ENCODE measurements at regions not wholly inside any gene's neighbourhood (a gene's known extent, or its start where the extent isn't known, plus 50 kb on each side); places are given as distances from the start of the nearest gene placed in this dataset.

GRCh38 chr2:35080231-35080910 is 1275.2 kb upstream of the CRIM1 start:
- no peak overlapping the region for H3K4me2 ChIP-seq (ENCODE audit: low read length)
- H4K20me1 ChIP-seq (ENCODE audit: low read length) = no peaks in the 10 kb centered on the region
- DNase-seq = peak; percentile 27
- H3K79me2 ChIP-seq (ENCODE audit: low read length) = no peaks in the 10 kb centered on the region
- H3F3A ChIP-seq (ENCODE audit: low read length, unreplicated experiment) = no peaks in the 10 kb centered on the region
- no peaks in the 10 kb centered on the region for H3K27me3 ChIP-seq (ENCODE audit: low read length)
- no peaks in the 10 kb centered on the region for H3K36me3 ChIP-seq (ENCODE audit: low read depth, low read length)
- peaks cover 10% of the 10 kb centered on the region; the same call in 1 of the 2 replicates for H3K4me1 ChIP-seq (ENCODE audit: insufficient read depth, low read length)
- intact Hi-C loops (cut with micrococcal nuclease) = no loop called here
- TF ChIP-seq CTCF (conservative IDR thresholded peaks at IDR 0.05; ENCODE audit: low read depth, low read length) (no peak), EZH2 (IDR thresholded peaks at IDR 0.05; ENCODE audit: low read length, unreplicated experiment) (no peak), EZH2phosphoT487 (IDR thresholded peaks at IDR 0.05; ENCODE audit: borderline replicate concordance, low read length) (no peak)
- ATAC-seq = no peak
- no peak overlapping the region for H3K9ac ChIP-seq (ENCODE audit: low read length)
- H3K4me3 ChIP-seq (ENCODE audit: low read length) = no peak overlapping the region
- H3K9me2 ChIP-seq (replicated peaks; ENCODE audit: low read length) = no peaks in the 10 kb centered on the region
- no peak overlapping the region for H2AFZ ChIP-seq (ENCODE audit: low read length)
- CTCF ChIA-PET = no interaction called here
- POLR2A ChIA-PET (ENCODE audit: unreplicated experiment) = no interaction called here
- no peaks in the 10 kb centered on the region for H3K9me3 ChIP-seq (ENCODE audit: low read length)
- no TSS peak for BruUV-seq (replicated peaks)
- H3K27ac ChIP-seq (ENCODE audit: low read length) = peak overlapping the region; percentile 53

GRCh38 chr2:35067420-35067819 is 1288.2 kb upstream of the CRIM1 start:
- no peaks in the 10 kb centered on the region for H3F3A ChIP-seq (ENCODE audit: low read length, unreplicated experiment)
- CTCF ChIA-PET = no interaction called here

More at GRCh38 chr2:35067420-35067819, 1288.2 kb upstream of the CRIM1 start:
- Histone ChIP-seq H3K36me3 (ENCODE audit: low read depth, low read length) (no peaks in the 10 kb centered on the region), H2AFZ (ENCODE audit: low read length) (no peak overlapping the region), H3K9me3 (ENCODE audit: low read length) (no peaks in the 10 kb centered on the region), H3K9ac (ENCODE audit: low read length) (no peak overlapping the region), H3K9me2 (replicated peaks; ENCODE audit: low read length) (no peaks in the 10 kb centered on the region), H3K4me1 (ENCODE audit: insufficient read depth, low read length) (no peaks in the 10 kb centered on the region), H3K27me3 (ENCODE audit: low read length) (no peaks in the 10 kb centered on the region), H3K4me2 (ENCODE audit: low read length) (no peak overlapping the region), H4K20me1 (ENCODE audit: low read length) (no peaks in the 10 kb centered on the region), H3K79me2 (ENCODE audit: low read length) (no peaks in the 10 kb centered on the region), H3K27ac (ENCODE audit: low read length) (no peak overlapping the region), H3K4me3 (ENCODE audit: low read length) (no peak overlapping the region)
- no peak for ATAC-seq
- intact Hi-C loops (cut with micrococcal nuclease) = no loop called here
- no peak for DNase-seq
- no TSS peak for BruUV-seq (replicated peaks)
- POLR2A ChIA-PET (ENCODE audit: unreplicated experiment) = no interaction called here
- TF ChIP-seq EZH2phosphoT487 (IDR thresholded peaks at IDR 0.05; ENCODE audit: borderline replicate concordance, low read length) = no peak
- no peak for TF ChIP-seq EZH2 (IDR thresholded peaks at IDR 0.05; ENCODE audit: low read length, unreplicated experiment)
- no peak for TF ChIP-seq CTCF (conservative IDR thresholded peaks at IDR 0.05; ENCODE audit: low read depth, low read length)
